ENCODE measurements at regions not wholly inside any gene's neighbourhood (a gene's known extent, or its start where the extent isn't known, plus 50 kb on each side); places are given as distances from the start of the nearest gene placed in this dataset.

DNA sequence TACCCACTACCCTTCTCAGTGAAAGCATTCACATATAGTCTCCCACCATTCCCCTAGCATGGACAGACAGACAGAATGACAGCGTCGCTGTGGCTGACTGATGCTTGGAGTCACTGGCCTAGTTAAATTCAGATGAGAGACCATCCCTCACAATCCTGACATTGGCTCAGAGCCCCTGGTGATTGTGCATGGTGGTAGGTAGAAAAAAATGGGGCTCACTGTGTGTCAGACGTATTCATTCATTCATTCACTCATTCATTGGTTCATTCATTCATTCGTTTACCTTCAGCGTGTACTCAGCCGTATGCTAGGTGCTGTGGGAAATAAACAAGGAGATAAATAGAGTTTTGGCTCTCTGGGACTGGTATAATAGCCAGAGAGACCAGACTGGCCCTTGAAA lies 73.6 kb upstream of the CALM2 start:
- peaks cover 7% of the 10 kb centered on the region for H3K4me1 ChIP-seq (replicated peaks)
- DNase-seq (ENCODE audit: low read depth in 1 of 2, low spot score in 2 of 2), result no peak
- H3K27ac ChIP-seq, result no peak overlapping the region
- no peak overlapping the region for H3K4me3 ChIP-seq
- H3K27me3 ChIP-seq (replicated peaks), result no peaks in the 10 kb centered on the region
- no peaks in the 10 kb centered on the region for H3K9me3 ChIP-seq (replicated peaks)
- no peaks in the 10 kb centered on the region for H3K36me3 ChIP-seq

DNA sequence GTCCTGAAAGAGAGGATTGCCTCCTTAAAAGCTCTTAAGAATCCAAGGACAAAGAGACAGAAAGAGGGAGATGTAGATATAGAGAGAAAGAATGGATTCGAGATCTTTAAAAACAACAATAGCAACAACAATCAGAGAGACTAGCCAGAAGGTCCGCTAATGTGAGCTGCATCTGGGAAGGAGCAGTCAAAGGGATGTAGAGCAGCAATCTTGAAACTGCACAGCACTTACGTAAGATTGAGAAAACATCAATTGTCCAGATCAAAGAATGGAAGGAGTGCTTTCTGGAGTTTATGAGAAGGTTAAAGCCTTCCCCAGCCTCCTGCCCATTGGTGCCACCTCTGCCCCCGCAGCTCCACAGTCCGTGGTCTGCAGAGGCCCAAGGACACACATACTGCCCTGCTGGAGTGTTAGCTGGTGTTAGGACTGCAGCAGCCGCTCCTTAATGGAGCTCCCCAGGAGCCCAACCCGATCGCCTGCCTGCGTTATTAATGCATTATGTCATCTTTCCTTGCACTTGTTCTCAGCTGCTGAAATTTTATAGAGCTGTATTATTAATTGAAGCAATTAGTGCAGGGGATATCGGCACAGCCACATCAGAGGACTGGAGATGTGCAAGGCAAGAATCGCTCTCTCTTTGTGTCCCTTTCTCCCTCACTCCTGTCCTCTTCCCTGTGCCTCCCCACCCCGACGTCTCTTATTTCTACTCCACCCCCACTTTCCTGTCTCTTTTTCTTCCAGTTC lies 73.0 kb upstream of the CALM2 start:
- no peaks in the 10 kb centered on the region for H3K27me3 ChIP-seq (replicated peaks)
- peaks cover 7% of the 10 kb centered on the region for H3K4me1 ChIP-seq (replicated peaks)
- no peak overlapping the region for H3K4me3 ChIP-seq
- H3K36me3 ChIP-seq, result no peaks in the 10 kb centered on the region
- DNase-seq (ENCODE audit: low read depth in 1 of 2, low spot score in 2 of 2), result no peak
- H3K27ac ChIP-seq, result no peak overlapping the region
- H3K9me3 ChIP-seq (replicated peaks), result no peaks in the 10 kb centered on the region

DNA sequence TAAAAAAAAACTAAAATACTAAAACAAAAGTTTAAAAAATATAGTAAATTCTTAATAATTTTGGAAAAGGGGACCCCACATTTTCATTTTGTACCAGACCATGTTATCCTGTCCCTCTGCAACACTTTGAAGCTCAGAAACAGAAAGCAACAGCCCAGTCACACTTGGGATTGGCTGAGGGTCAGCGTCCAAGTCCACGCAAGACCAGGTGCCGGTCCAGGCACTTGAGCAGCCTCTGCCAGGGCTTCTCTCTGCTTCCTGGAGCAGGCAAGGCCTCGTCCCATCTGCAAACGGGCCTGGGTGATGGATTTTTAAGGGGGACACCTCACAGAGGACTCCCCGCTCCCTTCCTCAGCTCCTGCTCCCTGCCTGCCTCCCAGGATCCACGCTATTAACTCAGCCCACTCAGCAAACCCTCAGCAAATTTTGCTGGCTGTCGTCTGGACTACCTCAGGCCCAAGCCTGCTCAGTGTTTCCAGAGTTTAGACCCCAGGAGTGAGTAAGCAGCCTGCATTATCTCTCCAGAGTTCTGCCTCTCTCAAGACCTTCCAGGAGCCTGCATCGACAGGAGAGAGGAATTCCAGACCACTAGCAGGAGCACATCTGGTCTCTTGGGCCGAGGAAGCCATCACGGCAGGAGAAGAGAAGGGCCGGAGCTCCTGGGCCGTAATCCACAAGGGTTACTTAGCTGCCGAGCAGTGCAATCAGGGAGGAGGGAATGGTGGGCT lies 67.4 kb upstream of the CALM2 start:
- H3K36me3 ChIP-seq, result no peaks in the 10 kb centered on the region

DNA sequence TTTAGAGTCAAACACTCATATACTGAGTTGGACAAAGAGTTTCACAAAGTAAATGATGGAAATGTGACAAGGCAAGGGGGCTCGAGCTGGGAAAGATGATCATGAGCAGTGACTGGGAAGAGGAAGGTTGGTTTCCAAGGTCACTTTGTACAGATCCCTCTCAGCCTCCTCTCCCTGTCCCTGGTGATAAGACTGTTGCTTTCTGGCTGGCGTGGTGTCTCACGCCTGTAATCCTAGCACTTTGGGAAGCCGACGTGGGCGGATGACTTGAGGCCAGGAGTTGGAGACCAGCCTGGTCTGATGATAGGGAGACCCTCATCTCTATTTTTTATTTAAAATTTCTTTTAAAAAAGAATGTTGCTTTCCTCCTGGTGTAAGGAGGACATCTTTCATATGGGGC lies 65.4 kb upstream of the CALM2 start:
- no peaks in the 10 kb centered on the region for H3K27me3 ChIP-seq (replicated peaks)
- peaks cover 8% of the 10 kb centered on the region for H3K4me1 ChIP-seq (replicated peaks)
- DNase-seq (ENCODE audit: low read depth in 1 of 2, low spot score in 2 of 2), result no peak
- H3K27ac ChIP-seq, result no peak overlapping the region
- no peaks in the 10 kb centered on the region for H3K9me3 ChIP-seq (replicated peaks)
- H3K4me3 ChIP-seq, result no peak overlapping the region
- H3K36me3 ChIP-seq, result no peaks in the 10 kb centered on the region

More for the DNA sequence above, 67.4 kb upstream of the CALM2 start:
- H3K27me3 ChIP-seq (replicated peaks), result no peaks in the 10 kb centered on the region
- H3K4me1 ChIP-seq (replicated peaks), result no peaks in the 10 kb centered on the region
- no peak overlapping the region for H3K27ac ChIP-seq
- no peaks in the 10 kb centered on the region for H3K9me3 ChIP-seq (replicated peaks)
- no peak for DNase-seq (ENCODE audit: low read depth in 1 of 2, low spot score in 2 of 2)
- H3K4me3 ChIP-seq, result no peak overlapping the region

DNA sequence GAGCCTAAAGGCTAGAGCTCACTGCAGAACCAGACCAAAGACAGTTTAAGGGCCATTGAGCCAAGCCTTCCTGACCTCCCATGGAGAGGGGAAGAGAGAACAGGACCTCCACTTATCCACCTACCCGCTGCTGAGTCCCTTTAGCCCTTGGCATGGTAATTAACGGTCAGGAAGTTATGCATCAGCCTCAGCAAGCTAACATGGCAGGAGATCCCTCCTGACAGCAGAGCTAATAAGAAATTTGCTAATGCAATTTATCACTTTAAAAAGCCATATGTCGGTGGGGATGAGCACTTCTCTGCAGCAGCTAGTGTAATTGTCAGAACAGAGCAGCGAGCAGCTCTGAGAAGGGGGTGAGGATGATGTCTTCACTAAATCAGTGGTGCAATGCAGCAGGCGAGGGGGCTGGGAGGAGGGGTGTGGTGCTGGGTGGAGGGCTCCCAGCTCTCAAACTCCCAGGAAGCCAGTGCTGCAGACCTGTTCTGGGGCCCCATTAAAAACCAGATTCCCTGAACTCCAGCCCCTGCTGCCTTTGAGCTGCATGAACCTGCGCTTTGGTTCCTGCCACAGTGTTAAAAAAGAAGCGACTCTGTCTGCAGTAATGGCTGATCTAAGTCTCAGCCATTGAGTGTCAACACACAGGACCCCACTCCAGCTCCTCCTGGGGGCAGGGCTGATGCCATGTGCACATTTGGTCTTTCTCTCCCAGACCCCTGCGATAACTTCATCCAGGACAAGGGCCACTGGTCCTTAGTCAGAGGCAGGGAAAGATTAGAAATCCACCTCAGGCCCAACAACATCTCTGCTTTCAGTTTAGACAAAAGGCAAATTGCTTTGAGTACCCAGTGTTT lies 63.0 kb upstream of the CALM2 start:
- Histone ChIP-seq H3K4me3 (no peak overlapping the region), H3K27me3 (replicated peaks) (no peaks in the 10 kb centered on the region), H3K4me1 (replicated peaks) (peaks cover 11% of the 10 kb centered on the region), H3K27ac (no peak overlapping the region), H3K36me3 (no peaks in the 10 kb centered on the region), H3K9me3 (replicated peaks) (no peaks in the 10 kb centered on the region)
- DNase-seq (ENCODE audit: low read depth in 1 of 2, low spot score in 2 of 2), result no peak

DNA sequence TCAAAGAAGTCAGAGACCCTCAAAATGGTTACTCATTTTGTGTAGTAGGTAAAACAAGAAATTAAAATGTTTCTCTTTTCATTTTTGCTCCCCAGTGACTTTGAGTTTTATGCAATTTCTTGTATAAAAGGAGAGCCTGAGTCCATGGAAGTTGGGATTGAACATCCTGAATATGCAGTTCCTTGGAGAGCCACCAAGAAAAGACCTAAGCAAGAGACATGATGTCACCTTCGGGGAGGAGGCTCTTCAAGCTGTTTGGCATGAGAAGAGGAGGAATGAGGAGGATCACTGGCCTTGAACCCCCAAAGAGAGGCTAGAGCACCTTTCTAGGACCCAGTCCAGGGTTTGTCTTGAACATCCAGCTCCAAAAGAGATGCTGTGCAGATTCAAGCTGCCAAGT lies 62.3 kb upstream of the CALM2 start:
- Histone ChIP-seq H3K4me3 (no peak overlapping the region), H3K36me3 (no peaks in the 10 kb centered on the region), H3K4me1 (replicated peaks) (peaks cover 11% of the 10 kb centered on the region), H3K27me3 (replicated peaks) (no peaks in the 10 kb centered on the region), H3K9me3 (replicated peaks) (no peaks in the 10 kb centered on the region), H3K27ac (no peak overlapping the region)
- DNase-seq (ENCODE audit: low read depth in 1 of 2, low spot score in 2 of 2), result no peak

DNA sequence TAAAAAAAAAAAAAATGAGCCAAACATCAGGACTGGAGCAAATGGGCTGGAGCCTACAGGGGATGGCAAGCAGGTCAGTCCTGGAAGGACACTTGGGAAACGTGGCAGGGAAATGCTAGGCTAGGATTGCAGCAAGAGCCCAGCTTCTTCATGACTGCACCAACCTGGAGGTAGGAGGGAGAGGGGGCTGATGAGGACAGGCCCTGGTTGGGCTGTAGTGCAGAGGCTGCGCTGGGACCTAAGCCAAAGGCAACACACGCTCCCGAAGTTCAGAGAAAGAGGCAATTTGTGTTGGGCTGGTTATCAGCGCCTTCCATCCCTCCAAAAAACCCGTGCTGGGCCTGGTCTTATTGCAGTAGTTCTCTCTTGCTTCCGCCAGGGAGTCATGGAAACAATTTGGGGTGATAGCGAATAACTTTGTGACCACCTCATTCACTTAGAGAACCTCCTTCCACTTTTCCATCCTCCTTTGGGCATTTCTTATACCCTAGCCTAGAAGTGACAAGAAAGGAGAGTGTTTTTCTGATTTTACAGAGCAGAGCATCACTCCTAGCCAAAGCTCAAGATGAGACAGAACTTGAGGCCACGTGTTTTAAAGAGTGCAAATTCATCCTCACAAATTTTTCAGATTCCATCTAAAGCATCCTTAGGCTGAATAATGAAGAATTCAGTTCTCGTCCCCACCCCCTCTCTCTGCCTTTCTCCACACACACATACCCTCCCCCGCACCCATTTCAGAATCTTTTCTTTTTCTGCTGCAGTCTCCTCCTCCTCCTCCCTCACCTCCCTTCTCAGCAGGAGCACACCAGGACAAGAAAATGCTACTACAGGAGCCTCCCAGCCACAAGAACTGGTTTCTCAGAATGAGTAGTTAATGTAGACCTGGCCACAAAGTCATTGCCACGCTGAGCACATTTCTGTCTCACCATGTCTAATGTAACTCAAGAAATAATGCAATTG lies 61.3 kb upstream of the CALM2 start:
- no peak for DNase-seq (ENCODE audit: low read depth in 1 of 2, low spot score in 2 of 2)
- no peak overlapping the region for H3K4me3 ChIP-seq
- no peak overlapping the region for H3K27ac ChIP-seq
- no peaks in the 10 kb centered on the region for H3K36me3 ChIP-seq
- no peaks in the 10 kb centered on the region for H3K9me3 ChIP-seq (replicated peaks)
- H3K4me1 ChIP-seq (replicated peaks), result peaks cover 11% of the 10 kb centered on the region
- H3K27me3 ChIP-seq (replicated peaks), result no peaks in the 10 kb centered on the region

DNA sequence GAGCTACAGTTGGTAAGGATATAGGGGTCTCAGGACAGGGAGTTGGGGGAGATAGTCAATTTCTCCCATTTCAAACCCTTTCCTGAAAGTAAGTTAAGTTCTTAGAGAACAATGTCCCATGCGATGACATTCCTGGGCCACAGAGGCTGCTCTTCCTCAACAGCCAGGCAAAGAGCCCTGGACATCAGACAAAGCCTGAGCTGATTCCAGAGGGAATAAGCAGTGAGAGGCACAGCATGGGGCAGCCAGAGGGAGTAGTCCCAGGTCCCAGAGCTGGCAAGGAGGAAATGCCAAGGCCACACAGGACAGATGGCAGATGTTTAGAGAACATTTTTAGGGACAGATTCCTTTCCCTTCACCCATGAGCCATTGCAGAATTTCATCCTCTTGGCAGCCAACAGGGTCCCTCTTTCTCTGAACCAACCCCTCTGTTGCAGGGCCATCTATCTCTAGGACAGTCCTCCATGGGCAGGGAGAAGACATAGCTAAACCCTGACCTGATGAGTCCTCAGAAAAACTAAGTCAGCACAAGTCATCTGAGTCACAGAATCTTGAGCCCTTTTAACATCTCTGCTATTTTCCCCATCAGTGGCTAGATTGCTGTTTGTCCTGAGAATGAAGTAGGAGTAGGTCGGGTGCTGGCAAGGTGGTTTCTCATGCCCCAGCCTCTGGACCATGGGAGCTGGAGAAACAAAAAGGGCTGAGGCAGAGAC lies 60.3 kb upstream of the CALM2 start:
- DNase-seq (ENCODE audit: low read depth in 1 of 2, low spot score in 2 of 2), result no peak
- no peak overlapping the region for H3K27ac ChIP-seq
- H3K4me3 ChIP-seq, result no peak overlapping the region
- peaks cover 11% of the 10 kb centered on the region for H3K4me1 ChIP-seq (replicated peaks)
- H3K9me3 ChIP-seq (replicated peaks), result no peaks in the 10 kb centered on the region
- no peaks in the 10 kb centered on the region for H3K36me3 ChIP-seq
- H3K27me3 ChIP-seq (replicated peaks), result no peaks in the 10 kb centered on the region

DNA sequence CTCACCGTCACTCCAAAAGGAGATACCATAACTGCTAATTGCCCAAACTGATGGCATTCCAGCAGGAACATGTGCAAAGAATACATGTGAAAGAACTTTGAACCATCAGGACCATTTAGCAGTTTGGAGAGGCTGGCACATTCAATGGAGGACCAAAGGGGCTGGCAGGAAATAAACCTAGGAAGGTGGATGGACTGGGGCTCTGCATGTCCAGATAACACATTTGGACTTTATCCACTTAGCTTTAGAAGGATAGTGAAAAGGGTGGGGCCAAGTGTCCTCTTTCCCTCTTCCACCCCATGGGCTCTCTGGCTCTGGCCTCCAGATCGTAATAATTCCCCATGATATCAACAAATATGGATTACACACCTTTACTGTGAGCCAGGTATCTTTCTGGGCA lies 58.8 kb upstream of the CALM2 start:
- DNase-seq (ENCODE audit: low read depth in 1 of 2, low spot score in 2 of 2), result no peak
- H3K27ac ChIP-seq, result no peak overlapping the region
- H3K9me3 ChIP-seq (replicated peaks), result no peaks in the 10 kb centered on the region
- H3K36me3 ChIP-seq, result no peaks in the 10 kb centered on the region
- H3K4me3 ChIP-seq, result no peak overlapping the region
- H3K4me1 ChIP-seq (replicated peaks), result peaks cover 11% of the 10 kb centered on the region
- no peaks in the 10 kb centered on the region for H3K27me3 ChIP-seq (replicated peaks)

DNA sequence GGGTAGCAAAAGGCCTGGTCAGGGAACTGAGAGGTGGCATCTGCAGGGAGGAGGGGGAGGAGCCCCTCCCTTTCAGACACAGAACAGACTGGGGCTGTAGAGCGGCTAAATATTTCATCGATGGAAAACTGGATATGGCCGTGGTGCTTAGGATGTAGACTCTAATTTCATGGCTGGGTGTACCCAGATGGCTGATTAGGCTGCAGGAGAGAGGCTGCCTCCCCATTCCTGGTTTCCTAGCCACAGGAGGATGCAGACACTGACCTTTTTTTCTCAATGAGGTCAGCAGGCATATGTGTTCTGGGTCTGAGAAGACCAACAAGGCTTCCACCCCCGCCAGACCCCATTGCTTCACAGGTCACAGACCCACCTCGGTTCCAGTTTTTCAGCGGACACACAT lies 58.1 kb upstream of the CALM2 start:
- Histone ChIP-seq H3K27me3 (replicated peaks) (no peaks in the 10 kb centered on the region), H3K27ac (no peak overlapping the region), H3K4me3 (no peak overlapping the region), H3K36me3 (no peaks in the 10 kb centered on the region), H3K9me3 (replicated peaks) (no peaks in the 10 kb centered on the region), H3K4me1 (replicated peaks) (peaks cover 11% of the 10 kb centered on the region)
- DNase-seq (ENCODE audit: low read depth in 1 of 2, low spot score in 2 of 2), result no peak

DNA sequence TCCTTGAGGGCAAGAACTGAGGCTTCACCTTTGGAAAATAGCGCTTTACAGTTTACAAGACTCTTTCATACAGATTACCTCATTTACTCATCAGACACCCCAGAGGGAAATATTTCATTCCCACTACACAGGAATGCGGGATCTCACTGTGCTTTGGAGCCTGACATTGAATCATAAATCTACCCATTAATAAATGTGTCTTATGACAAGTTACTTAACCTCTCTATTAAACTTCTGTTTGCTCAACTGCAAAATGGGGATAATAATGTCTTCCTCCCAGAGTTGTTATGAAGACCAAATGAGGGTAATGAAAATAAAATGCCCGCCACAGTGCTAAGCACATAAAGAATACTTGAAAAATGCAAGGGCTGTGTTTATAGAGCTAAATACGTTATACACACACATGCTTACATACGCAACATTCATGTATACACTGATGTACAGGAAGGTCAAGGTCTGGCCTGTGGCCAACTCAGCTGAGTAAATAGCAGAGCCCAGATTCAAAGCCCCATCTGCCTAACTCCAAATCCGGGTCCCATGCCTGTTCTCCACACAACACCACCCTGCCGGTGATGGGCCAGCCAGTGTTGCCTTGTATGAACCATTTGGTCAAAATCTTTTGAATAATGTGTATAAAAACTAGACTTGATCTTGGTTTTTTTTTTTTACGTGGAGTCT lies 56.6 kb upstream of the CALM2 start:
- Histone ChIP-seq H3K36me3 (no peaks in the 10 kb centered on the region), H3K4me3 (no peak overlapping the region), H3K9me3 (replicated peaks) (no peaks in the 10 kb centered on the region), H3K4me1 (replicated peaks) (peaks cover 8% of the 10 kb centered on the region), H3K27ac (no peak overlapping the region), H3K27me3 (replicated peaks) (no peaks in the 10 kb centered on the region)
- no peak for DNase-seq (ENCODE audit: low read depth in 1 of 2, low spot score in 2 of 2)

DNA sequence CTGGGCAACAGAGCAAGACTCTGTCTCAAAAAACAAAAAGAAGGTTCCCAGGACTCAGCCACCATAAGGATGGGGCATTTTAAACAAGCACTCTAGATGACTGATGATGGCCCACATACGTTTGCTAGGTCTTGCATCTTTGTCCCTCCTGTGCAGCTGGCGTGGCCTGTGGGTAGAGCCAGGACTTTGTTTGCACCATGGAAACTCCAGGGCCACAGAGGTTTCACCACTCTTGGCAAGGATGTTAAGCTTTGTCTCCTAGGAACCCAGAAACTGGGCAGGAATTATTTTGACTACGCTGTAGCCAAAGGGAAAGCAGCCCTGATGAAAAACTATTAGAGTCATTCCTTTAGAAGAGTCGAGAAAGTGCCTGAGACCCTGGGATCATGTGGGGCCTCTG lies 54.1 kb upstream of the CALM2 start:
- DNase-seq (ENCODE audit: low read depth in 1 of 2, low spot score in 2 of 2), result no peak
- no peak overlapping the region for H3K4me3 ChIP-seq
- no peaks in the 10 kb centered on the region for H3K36me3 ChIP-seq
- no peaks in the 10 kb centered on the region for H3K9me3 ChIP-seq (replicated peaks)
- H3K27ac ChIP-seq, result no peak overlapping the region
- no peaks in the 10 kb centered on the region for H3K27me3 ChIP-seq (replicated peaks)
- H3K4me1 ChIP-seq (replicated peaks), result peaks cover 18% of the 10 kb centered on the region
